H1 (cell line): ENCODE measurements at regions not wholly inside any gene's neighbourhood (a gene's known extent, or its start where the extent isn't known, plus 50 kb on each side); places are given as distances from the start of the nearest gene placed in this dataset.

Source experiments
- HDAC6 ChIP-seq: IDR thresholded peaks from one replicate; pipeline ENCODE4 v1.7.1; 2012; ENCODE audit warnings: low read depth, mild to moderate bottlenecking, inconsistent platforms, low read length, moderate library complexity
- JUND ChIP-seq: IDR thresholded peaks from 2 replicates; pipeline ENCODE4 v1.6.1; 2011; ENCODE audit warnings: mild to moderate bottlenecking, improper control_type of control experiment, low read length
- RAD21 ChIP-seq, 2 experiments: IDR thresholded peaks in 1 of 2; conservative IDR thresholded peaks in 1 of 2; 2 replicates each; pipeline ENCODE4 v1.6.1; 2011; ENCODE audit warnings: low read depth in 2 of 2, low read length in 2 of 2, improper control_type of control experiment in 1 of 2, inconsistent platforms in 1 of 2, mild to moderate bottlenecking in 1 of 2, moderate library complexity in 1 of 2
- SIRT6 ChIP-seq: IDR thresholded peaks from one replicate; pipeline ENCODE4 v1.7.1; 2012; ENCODE audit warnings: low read length, inconsistent platforms
- SP1 ChIP-seq: IDR thresholded peaks from 2 replicates; pipeline ENCODE4 v1.6.1; 2011; ENCODE audit warnings: low read depth, low read length
- SP2 ChIP-seq: IDR thresholded peaks from 2 replicates; pipeline ENCODE4 v1.6.1; 2012; ENCODE audit warnings: mild to moderate bottlenecking, low read length, inconsistent platforms
- TAF7 ChIP-seq: optimal IDR thresholded peaks from 2 replicates; pipeline ENCODE3; 2011; ENCODE audit warnings: low read depth, mild to moderate bottlenecking, inconsistent platforms, low read length, moderate library complexity, borderline replicate concordance
- TCF12 ChIP-seq: IDR thresholded peaks from 2 replicates; pipeline ENCODE4 v1.6.1; 2011; ENCODE audit warnings: low read depth, mild to moderate bottlenecking, low read length

GRCh38 chr12:42918443-42918842 is 328.9 kb upstream of the PRICKLE1 start (continued):
- no peak for TF ChIP-seq HDAC6
- TF ChIP-seq JUND: no peak
- no peak for TF ChIP-seq SIRT6
- TF ChIP-seq SP1: no peak
- TF ChIP-seq TAF7: no peak
- TF ChIP-seq SP2: no peak
- no peak for TF ChIP-seq TCF12
- TF ChIP-seq RAD21 (IDR thresholded peaks at IDR 0.05 in 1 of 2, conservative IDR thresholded peaks at IDR 0.05 in 1 of 2; ENCODE audit: low read depth in 2 of 2, low read length in 2 of 2): no peak
